GM06990 (cell line): ENCODE measurements at regions not wholly inside any gene's neighbourhood (a gene's known extent, or its start where the extent isn't known, plus 50 kb on each side); places are given as distances from the start of the nearest gene placed in this dataset.

Experiments used
- DNase-seq: peaks from one replicate; pipeline ENCODE4 v3.0.0-alpha.2; 2011; ENCODE audit not compliant: insufficient read length; ENCODE audit errors: extremely low read depth
- H3K27me3 ChIP-seq: replicated peaks from 2 replicates; pipeline ENCODE4 v1.6.0; 2011; ENCODE audit warnings: low read length; ENCODE audit not compliant: control insufficient read depth, insufficient read depth
- H3K36me3 ChIP-seq: 2 replicates; pipeline ENCODE4 v1.5.1; 2011; ENCODE audit warnings: low read length; ENCODE audit not compliant: control insufficient read depth, insufficient read depth
- H3K4me3 ChIP-seq: replicated peaks from 2 replicates; pipeline ENCODE4 v1.5.1; 2011; ENCODE audit warnings: low read depth, mild to moderate bottlenecking, control low read depth, low read length
- CTCF ChIP-seq: IDR thresholded peaks from 2 replicates; pipeline ENCODE4 v1.5.1; 2011; ENCODE audit warnings: low read length, control low read depth, mild to moderate bottlenecking, inconsistent platforms; ENCODE audit not compliant: insufficient read depth, poor library complexity, severe bottlenecking

- no peak overlapping the region for H3K4me3 ChIP-seq
- no peaks in the 10 kb centered on the region for H3K27me3 ChIP-seq
- no peak for TF ChIP-seq CTCF
- H3K36me3 ChIP-seq: no peaks in the 10 kb centered on the region
- DNase-seq: no peak
These were observed 436.3 kb downstream of the CMPK2 start for GRCh38 chr2:6429210-6429986.

- TF ChIP-seq CTCF: no peak
- H3K4me3 ChIP-seq: no peak overlapping the region
- H3K27me3 ChIP-seq: no peaks in the 10 kb centered on the region
- no peak for DNase-seq
- no peaks in the 10 kb centered on the region for H3K36me3 ChIP-seq
These were observed 431.3 kb downstream of the CMPK2 start for GRCh38 chr2:6434438-6434837.

- no peak for DNase-seq
- TF ChIP-seq CTCF: no peak
- Histone ChIP-seq H3K27me3 (no peaks in the 10 kb centered on the region), H3K36me3 (no peaks in the 10 kb centered on the region), H3K4me3 (no peak overlapping the region)
These were observed 423.9 kb downstream of the CMPK2 start for GRCh38 chr2:6441800-6442199.

- no peak for DNase-seq
- Histone ChIP-seq H3K27me3 (no peaks in the 10 kb centered on the region), H3K36me3 (no peaks in the 10 kb centered on the region), H3K4me3 (no peak overlapping the region)
- TF ChIP-seq CTCF: no peak
These were observed 423.3 kb downstream of the CMPK2 start for GRCh38 chr2:6442252-6442985.

GRCh38 chr2:6443061-6443823, 422.5 kb downstream of the CMPK2 start:
- Histone ChIP-seq H3K4me3 (no peak overlapping the region), H3K27me3 (no peaks in the 10 kb centered on the region), H3K36me3 (no peaks in the 10 kb centered on the region)
- DNase-seq: no peak
- no peak for TF ChIP-seq CTCF
